ENCODE measurements at regions not wholly inside any gene's neighbourhood (a gene's known extent, or its start where the extent isn't known, plus 50 kb on each side); places are given as distances from the start of the nearest gene placed in this dataset.

DNA sequence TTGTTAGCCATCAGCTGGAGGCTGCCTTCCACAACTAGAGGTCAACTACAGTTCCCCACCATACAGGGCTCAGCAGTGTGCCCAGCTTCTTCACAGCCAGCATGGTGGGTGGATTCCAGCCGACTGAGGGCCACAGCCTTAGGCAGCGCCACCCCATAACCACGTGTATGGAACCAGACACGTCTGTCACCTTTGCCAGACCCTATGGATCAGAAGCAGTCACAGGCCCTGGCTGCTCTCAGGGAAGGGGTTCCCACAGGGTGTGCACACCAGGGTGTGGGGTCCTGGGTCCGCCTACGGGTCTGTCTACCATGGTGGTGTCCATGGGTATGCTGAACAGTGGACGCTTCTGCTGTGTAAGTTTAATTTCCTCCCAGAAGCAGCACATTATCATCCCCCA lies 265.0 kb upstream of the FOXF1 start:
- Histone ChIP-seq H3K9me1 (ENCODE audit: control insufficient read depth, extremely low read depth, insufficient read depth, low read length) (no peaks in the 10 kb centered on the region), H2AFZ (ENCODE audit: control insufficient read depth, low read length) (no peak overlapping the region), H4K20me1 (ENCODE audit: control insufficient read depth, extremely low read depth, insufficient read depth, low read length) (no peaks in the 10 kb centered on the region), H3K9ac (ENCODE audit: control insufficient read depth, extremely low read depth, insufficient read depth, low read length) (no peak overlapping the region), H3K4me2 (ENCODE audit: control insufficient read depth, extremely low read depth, insufficient read depth, low read depth, low read length) (no peak overlapping the region), H3K36me3 (ENCODE audit: control insufficient read depth in 2 of 2, extremely low read depth in 1 of 2, insufficient read depth in 2 of 2, low read length in 2 of 2) (no peaks in the 10 kb centered on the region), H3K4me3 (ENCODE audit: control insufficient read depth in 2 of 3, extremely low read depth in 1 of 3, insufficient read depth in 2 of 3, low read depth in 1 of 3, low read length in 3 of 3) (no peak overlapping the region), H3K4me1 (ENCODE audit: control insufficient read depth, extremely low read depth, insufficient read depth, low read length) (no peaks in the 10 kb centered on the region), H3K27me3 (ENCODE audit: control insufficient read depth, extremely low read depth, insufficient read depth, low read length) (no peaks in the 10 kb centered on the region), H3K27ac (ENCODE audit: control insufficient read depth, insufficient read depth, low read length) (no peak overlapping the region), H3K9me3 (ENCODE audit: control insufficient read depth, low read depth, low read length) (peaks cover 4% of the 10 kb centered on the region), H3K79me2 (ENCODE audit: control insufficient read depth, insufficient read depth, low read length) (no peaks in the 10 kb centered on the region)
- FAIRE-seq (no peak), DNase-seq (ENCODE audit: low read depth, low spot score) (no peak)
- dilution Hi-C loops (cut with MboI; ENCODE audit: extremely low pct_ligation_motif_present, low sequenced_read_pairs) = no loop called here
- no peak for TF ChIP-seq EZH2 (IDR thresholded peaks at IDR 0.05; ENCODE audit: low read length)
- TF ChIP-seq, protein P1, sequence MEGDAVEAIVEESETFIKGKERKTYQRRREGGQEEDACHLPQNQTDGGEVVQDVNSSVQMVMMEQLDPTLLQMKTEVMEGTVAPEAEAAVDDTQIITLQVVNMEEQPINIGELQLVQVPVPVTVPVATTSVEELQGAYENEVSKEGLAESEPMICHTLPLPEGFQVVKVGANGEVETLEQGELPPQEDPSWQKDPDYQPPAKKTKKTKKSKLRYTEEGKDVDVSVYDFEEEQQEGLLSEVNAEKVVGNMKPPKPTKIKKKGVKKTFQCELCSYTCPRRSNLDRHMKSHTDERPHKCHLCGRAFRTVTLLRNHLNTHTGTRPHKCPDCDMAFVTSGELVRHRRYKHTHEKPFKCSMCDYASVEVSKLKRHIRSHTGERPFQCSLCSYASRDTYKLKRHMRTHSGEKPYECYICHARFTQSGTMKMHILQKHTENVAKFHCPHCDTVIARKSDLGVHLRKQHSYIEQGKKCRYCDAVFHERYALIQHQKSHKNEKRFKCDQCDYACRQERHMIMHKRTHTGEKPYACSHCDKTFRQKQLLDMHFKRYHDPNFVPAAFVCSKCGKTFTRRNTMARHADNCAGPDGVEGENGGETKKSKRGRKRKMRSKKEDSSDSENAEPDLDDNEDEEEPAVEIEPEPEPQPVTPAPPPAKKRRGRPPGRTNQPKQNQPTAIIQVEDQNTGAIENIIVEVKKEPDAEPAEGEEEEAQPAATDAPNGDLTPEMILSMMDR (optimal IDR thresholded peaks at IDR 0.05 in 1 of 3, IDR thresholded peaks at IDR 0.05 in 1 of 3, conservative IDR thresholded peaks at IDR 0.05 in 1 of 3; ENCODE audit: extremely low read depth in 1 of 3, insufficient read depth in 2 of 3, low read length in 3 of 3) = no peak

DNA sequence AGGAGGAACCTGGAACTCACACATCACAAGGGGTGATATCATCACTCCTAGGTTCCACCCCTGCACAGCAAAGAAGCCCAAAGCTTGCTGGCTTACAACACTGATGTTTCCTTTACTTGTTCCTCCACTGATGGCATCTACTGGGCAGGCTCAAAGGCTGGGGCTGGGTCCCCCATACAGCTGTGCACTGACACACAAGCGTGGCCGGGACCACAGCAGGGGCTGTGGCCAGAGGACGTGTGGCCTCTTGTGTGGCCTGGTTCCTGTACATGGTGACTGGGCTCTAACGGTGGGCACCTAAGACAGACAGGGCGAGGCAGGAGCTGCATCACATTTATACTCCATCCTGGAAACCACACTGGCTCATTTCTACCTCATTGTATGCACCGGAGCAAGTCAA lies 264.4 kb upstream of the FOXF1 start:
- DNase-seq (ENCODE audit: low read depth, low spot score) = no peak
- H2AFZ ChIP-seq (ENCODE audit: control insufficient read depth, low read length) = no peak overlapping the region
- no peaks in the 10 kb centered on the region for H3K4me1 ChIP-seq (ENCODE audit: control insufficient read depth, extremely low read depth, insufficient read depth, low read length)
- no peak for FAIRE-seq
- no peak overlapping the region for H3K9ac ChIP-seq (ENCODE audit: control insufficient read depth, extremely low read depth, insufficient read depth, low read length)
- no peak overlapping the region for H3K4me3 ChIP-seq (ENCODE audit: control insufficient read depth in 2 of 3, extremely low read depth in 1 of 3, insufficient read depth in 2 of 3, low read depth in 1 of 3, low read length in 3 of 3)
- H3K27ac ChIP-seq (ENCODE audit: control insufficient read depth, insufficient read depth, low read length) = no peak overlapping the region
- no peaks in the 10 kb centered on the region for H4K20me1 ChIP-seq (ENCODE audit: control insufficient read depth, extremely low read depth, insufficient read depth, low read length)
- H3K4me2 ChIP-seq (ENCODE audit: control insufficient read depth, extremely low read depth, insufficient read depth, low read depth, low read length) = no peak overlapping the region
- no peak for TF ChIP-seq EZH2 (IDR thresholded peaks at IDR 0.05; ENCODE audit: low read length)
- TF ChIP-seq, protein P1 (optimal IDR thresholded peaks at IDR 0.05 in 1 of 3, IDR thresholded peaks at IDR 0.05 in 1 of 3, conservative IDR thresholded peaks at IDR 0.05 in 1 of 3; ENCODE audit: extremely low read depth in 1 of 3, insufficient read depth in 2 of 3, low read length in 3 of 3) = no peak
- peaks cover 4% of the 10 kb centered on the region for H3K9me3 ChIP-seq (ENCODE audit: control insufficient read depth, low read depth, low read length)
- no peaks in the 10 kb centered on the region for H3K79me2 ChIP-seq (ENCODE audit: control insufficient read depth, insufficient read depth, low read length)
- dilution Hi-C loops (cut with MboI; ENCODE audit: extremely low pct_ligation_motif_present, low sequenced_read_pairs) = no loop called here
- H3K9me1 ChIP-seq (ENCODE audit: control insufficient read depth, extremely low read depth, insufficient read depth, low read length) = no peaks in the 10 kb centered on the region
- H3K36me3 ChIP-seq (ENCODE audit: control insufficient read depth in 2 of 2, extremely low read depth in 1 of 2, insufficient read depth in 2 of 2, low read length in 2 of 2) = no peaks in the 10 kb centered on the region
- H3K27me3 ChIP-seq (ENCODE audit: control insufficient read depth, extremely low read depth, insufficient read depth, low read length) = no peaks in the 10 kb centered on the region

All from keratinocyte (primary cell).